ENCODE measurements at regions not wholly inside any gene's neighbourhood (a gene's known extent, or its start where the extent isn't known, plus 50 kb on each side); places are given as distances from the start of the nearest gene placed in this dataset.
"Not testable (repeated sequence)": the region's sequence is repeated elsewhere in the genome, so short reads cannot be mapped to it uniquely, and the experiment has no call there.

GRCh38 chr20:36082315-36082915 is 72.1 kb upstream of the EPB41L1 start:
- no peak for TF ChIP-seq CTCF (conservative IDR thresholded peaks at IDR 0.05; ENCODE audit: low read depth, low read length)
- H3K4me3 ChIP-seq (ENCODE audit: low read depth, low read length): no peak overlapping the region
- DNase-seq (ENCODE audit: low read depth): no peak

GRCh38 chr20:36083200-36083599 is 71.3 kb upstream of the EPB41L1 start:
- DNase-seq (ENCODE audit: low read depth); H3K4me3 ChIP-seq (ENCODE audit: low read depth, low read length): not testable (repeated sequence)

GRCh38 chr20:36084356-36084755 is 70.2 kb upstream of the EPB41L1 start:
- TF ChIP-seq CTCF (conservative IDR thresholded peaks at IDR 0.05; ENCODE audit: low read depth, low read length): no peak
- H3K4me3 ChIP-seq (ENCODE audit: low read depth, low read length): no peak overlapping the region
- no peak for DNase-seq (ENCODE audit: low read depth)

GRCh38 chr20:36084897-36085613 is 69.5 kb upstream of the EPB41L1 start:
- no peak for DNase-seq (ENCODE audit: low read depth)
- TF ChIP-seq CTCF (conservative IDR thresholded peaks at IDR 0.05; ENCODE audit: low read depth, low read length): no peak
- H3K4me3 ChIP-seq (ENCODE audit: low read depth, low read length): no peak overlapping the region

GRCh38 chr20:36085686-36086267 is 68.8 kb upstream of the EPB41L1 start:
- peak; percentile 78 for DNase-seq (ENCODE audit: low read depth)
- no peak for TF ChIP-seq CTCF (conservative IDR thresholded peaks at IDR 0.05; ENCODE audit: low read depth, low read length)
- no peak overlapping the region for H3K4me3 ChIP-seq (ENCODE audit: low read depth, low read length)

- TF ChIP-seq CTCF (conservative IDR thresholded peaks at IDR 0.05; ENCODE audit: low read depth, low read length): no peak
- no peak overlapping the region for H3K4me3 ChIP-seq (ENCODE audit: low read depth, low read length)
- DNase-seq (ENCODE audit: low read depth): no peak
Observed at GRCh38 chr20:36086767-36087166, 67.8 kb upstream of the EPB41L1 start.

GRCh38 chr20:36090223-36090622 is 64.3 kb upstream of the EPB41L1 start:
- no peak for DNase-seq (ENCODE audit: low read depth)
- H3K4me3 ChIP-seq (ENCODE audit: low read depth, low read length): no peak overlapping the region
- no peak for TF ChIP-seq CTCF (conservative IDR thresholded peaks at IDR 0.05; ENCODE audit: low read depth, low read length)
